ENCODE measurements at regions not wholly inside any gene's neighbourhood (a gene's known extent, or its start where the extent isn't known, plus 50 kb on each side); places are given as distances from the start of the nearest gene placed in this dataset.
"Not testable (repeated sequence)": the region's sequence is repeated elsewhere in the genome, so short reads cannot be mapped to it uniquely, and the experiment has no call there.

DNA sequence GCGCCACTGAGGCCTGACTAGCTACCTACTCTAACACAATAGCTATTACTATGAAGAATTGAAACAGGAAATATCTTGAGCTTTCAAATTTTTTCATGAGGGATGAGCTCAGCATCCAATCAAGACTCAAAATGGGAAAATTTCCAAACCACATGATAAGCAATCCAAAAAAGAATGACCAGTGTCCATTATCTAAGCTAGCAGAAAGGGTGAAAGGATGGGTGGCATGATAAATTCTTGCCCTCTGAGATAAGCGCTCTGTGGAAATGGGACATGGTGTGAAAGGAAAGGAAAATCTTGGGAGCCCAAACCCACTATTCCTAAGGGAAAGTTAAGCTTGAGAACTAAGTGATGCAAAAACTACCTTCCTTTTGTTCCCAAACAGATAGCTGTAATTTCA is 170.2 kb upstream of the NREP start:
- Histone ChIP-seq H3K9me2 (replicated peaks; ENCODE audit: low read length) (no peaks in the 10 kb centered on the region), H3K9ac (ENCODE audit: low read length) (no peak overlapping the region), H3K27me3 (ENCODE audit: low read length) (no peaks in the 10 kb centered on the region), H3K27ac (ENCODE audit: low read length) (no peak overlapping the region), H3K36me3 (ENCODE audit: low read depth, low read length) (no peaks in the 10 kb centered on the region), H3K9me3 (ENCODE audit: low read length) (no peaks in the 10 kb centered on the region), H4K20me1 (ENCODE audit: low read length) (no peaks in the 10 kb centered on the region), H2AFZ (ENCODE audit: low read length) (no peak overlapping the region), H3F3A (ENCODE audit: low read length, unreplicated experiment) (no peaks in the 10 kb centered on the region), H3K4me1 (ENCODE audit: insufficient read depth, low read length) (peaks cover 26% of the 10 kb centered on the region), H3K4me2 (ENCODE audit: low read length) (no peak overlapping the region), H3K79me2 (ENCODE audit: low read length) (no peaks in the 10 kb centered on the region), H3K4me3 (ENCODE audit: low read length) (no peak overlapping the region)
- POLR2A ChIA-PET (ENCODE audit: unreplicated experiment) = interaction anchor here (0.5 kb wide), 1 partner anchor 258 kb away, joined by 11 read pairs; no protein-coding TSS in a partner anchor
- CTCF ChIA-PET = no interaction called here
- no peak for TF ChIP-seq CTCF (conservative IDR thresholded peaks at IDR 0.05; ENCODE audit: low read depth, low read length)
- TF ChIP-seq EZH2 (IDR thresholded peaks at IDR 0.05; ENCODE audit: low read length, unreplicated experiment) = no peak
- TF ChIP-seq EZH2phosphoT487 (IDR thresholded peaks at IDR 0.05; ENCODE audit: borderline replicate concordance, low read length) = no peak
- intact Hi-C loops (cut with micrococcal nuclease) = no loop called here
- DNase-seq (no peak), ATAC-seq (no peak)
- BruUV-seq (replicated peaks) = no TSS peak

DNA sequence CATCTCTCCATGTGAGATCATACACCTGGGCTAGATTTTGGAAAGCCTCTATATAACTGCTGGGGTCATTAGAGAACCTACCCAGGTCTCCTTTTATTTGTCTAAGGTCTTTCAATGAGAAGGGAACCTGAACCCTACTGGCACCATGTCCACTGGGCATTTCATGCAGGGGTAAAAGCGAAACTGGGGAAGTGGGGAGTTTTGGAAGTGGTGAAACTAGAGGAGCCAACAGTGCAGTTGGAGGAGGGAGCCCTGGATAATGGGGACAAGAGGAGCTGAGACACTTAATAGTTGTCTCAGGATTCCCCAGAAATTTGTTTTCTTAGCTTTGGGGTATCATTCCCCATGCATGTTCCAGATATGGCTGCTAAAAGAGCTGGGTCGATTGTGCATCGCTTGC is 169.0 kb upstream of the NREP start:
- Histone ChIP-seq H3K4me3 (ENCODE audit: low read length) (no peak overlapping the region), H3K9me3 (ENCODE audit: low read length) (no peaks in the 10 kb centered on the region), H2AFZ (ENCODE audit: low read length) (no peak overlapping the region), H3K27ac (ENCODE audit: low read length) (no peak overlapping the region), H3K9me2 (replicated peaks; ENCODE audit: low read length) (no peaks in the 10 kb centered on the region), H3F3A (ENCODE audit: low read length, unreplicated experiment) (no peaks in the 10 kb centered on the region), H3K27me3 (ENCODE audit: low read length) (no peaks in the 10 kb centered on the region), H3K4me2 (ENCODE audit: low read length) (no peak overlapping the region), H3K9ac (ENCODE audit: low read length) (no peak overlapping the region), H4K20me1 (ENCODE audit: low read length) (no peaks in the 10 kb centered on the region), H3K79me2 (ENCODE audit: low read length) (no peaks in the 10 kb centered on the region), H3K4me1 (ENCODE audit: insufficient read depth, low read length) (peaks cover 21% of the 10 kb centered on the region), H3K36me3 (ENCODE audit: low read depth, low read length) (no peaks in the 10 kb centered on the region)
- no TSS peak for BruUV-seq (replicated peaks)
- ChIA-PET POLR2A (ENCODE audit: unreplicated experiment) (no interaction called here), CTCF (no interaction called here)
- intact Hi-C loops (cut with micrococcal nuclease) = no loop called here
- ATAC-seq = no peak
- DNase-seq = no peak
- TF ChIP-seq EZH2 (IDR thresholded peaks at IDR 0.05; ENCODE audit: low read length, unreplicated experiment) (no peak), CTCF (conservative IDR thresholded peaks at IDR 0.05; ENCODE audit: low read depth, low read length) (no peak), EZH2phosphoT487 (IDR thresholded peaks at IDR 0.05; ENCODE audit: borderline replicate concordance, low read length) (no peak)

DNA sequence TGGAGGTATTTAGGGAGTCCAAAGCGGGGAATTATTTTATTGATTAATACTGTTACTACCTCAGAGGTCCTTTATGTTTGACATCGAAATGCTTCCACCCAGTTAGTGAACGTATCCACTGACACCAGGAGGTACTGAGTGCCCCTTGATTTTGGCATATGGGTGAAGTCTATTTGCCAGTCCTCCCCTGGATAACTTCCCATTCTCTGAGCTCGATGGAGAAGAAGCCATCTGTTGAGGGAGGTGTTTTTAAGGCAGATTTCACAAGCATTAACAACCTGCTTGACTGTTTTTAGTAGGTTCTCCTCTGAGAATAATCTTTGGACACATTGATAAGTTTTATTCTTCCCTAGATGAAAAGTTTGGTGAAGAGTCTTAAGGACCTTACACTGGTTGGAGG is 165.3 kb upstream of the NREP start:
- H3K4me2 ChIP-seq (ENCODE audit: low read length) = no peak overlapping the region
- no peaks in the 10 kb centered on the region for H3K27me3 ChIP-seq (ENCODE audit: low read length)
- POLR2A ChIA-PET (ENCODE audit: unreplicated experiment) = no interaction called here
- H3K27ac ChIP-seq (ENCODE audit: low read length) = no peak overlapping the region
- no peak for TF ChIP-seq EZH2phosphoT487 (IDR thresholded peaks at IDR 0.05; ENCODE audit: borderline replicate concordance, low read length)
- no peak for TF ChIP-seq EZH2 (IDR thresholded peaks at IDR 0.05; ENCODE audit: low read length, unreplicated experiment)
- TF ChIP-seq CTCF (conservative IDR thresholded peaks at IDR 0.05; ENCODE audit: low read depth, low read length) = no peak
- ATAC-seq = no peak
- CTCF ChIA-PET = no interaction called here
- H3K36me3 ChIP-seq (ENCODE audit: low read depth, low read length) = no peaks in the 10 kb centered on the region
- no peak for DNase-seq
- no peaks in the 10 kb centered on the region for H3K9me3 ChIP-seq (ENCODE audit: low read length)
- intact Hi-C loops (cut with micrococcal nuclease) = no loop called here
- H3K4me3 ChIP-seq (ENCODE audit: low read length) = no peak overlapping the region
- H4K20me1 ChIP-seq (ENCODE audit: low read length) = no peaks in the 10 kb centered on the region
- no peaks in the 10 kb centered on the region for H3F3A ChIP-seq (ENCODE audit: low read length, unreplicated experiment)
- H3K9me2 ChIP-seq (replicated peaks; ENCODE audit: low read length) = no peaks in the 10 kb centered on the region
- no peaks in the 10 kb centered on the region for H3K4me1 ChIP-seq (ENCODE audit: insufficient read depth, low read length)
- no peak overlapping the region for H3K9ac ChIP-seq (ENCODE audit: low read length)
- no TSS peak for BruUV-seq (replicated peaks)
- H3K79me2 ChIP-seq (ENCODE audit: low read length) = no peaks in the 10 kb centered on the region
- no peak overlapping the region for H2AFZ ChIP-seq (ENCODE audit: low read length)

GRCh38 chr5:111921691-111922090 is 164.7 kb upstream of the NREP start:
- DNase-seq; CTCF ChIA-PET; BruUV-seq (replicated peaks): not testable (repeated sequence)

More at GRCh38 chr5:111921691-111922090, 164.7 kb upstream of the NREP start:
- H3K27me3 ChIP-seq (ENCODE audit: low read length); ATAC-seq; H3K4me3 ChIP-seq (ENCODE audit: low read length); H3K9me2 ChIP-seq (replicated peaks; ENCODE audit: low read length); H3K27ac ChIP-seq (ENCODE audit: low read length); H3K79me2 ChIP-seq (ENCODE audit: low read length); H4K20me1 ChIP-seq (ENCODE audit: low read length); H2AFZ ChIP-seq (ENCODE audit: low read length); H3K4me1 ChIP-seq (ENCODE audit: insufficient read depth, low read length); H3K36me3 ChIP-seq (ENCODE audit: low read depth, low read length); POLR2A ChIA-PET (ENCODE audit: unreplicated experiment); H3F3A ChIP-seq (ENCODE audit: low read length, unreplicated experiment); H3K9me3 ChIP-seq (ENCODE audit: low read length); intact Hi-C loops (cut with micrococcal nuclease); H3K4me2 ChIP-seq (ENCODE audit: low read length); H3K9ac ChIP-seq (ENCODE audit: low read length): not testable (repeated sequence)
